ELR (cell line): ENCODE measurements at regions not wholly inside any gene's neighbourhood (a gene's known extent, or its start where the extent isn't known, plus 50 kb on each side); places are given as distances from the start of the nearest gene placed in this dataset.

ENCODE experiments used
- DNase-seq: peaks from one replicate; pipeline ENCODE4 v3.0.0-alpha.2; 2015; ENCODE audit warnings: low read depth

- no peak for DNase-seq
Measured at GRCh38 chr20:59495166-59495565, 109.2 kb upstream of the PHACTR3 start.

- peak; percentile 66 for DNase-seq
Measured at GRCh38 chr20:59495894-59496510, 108.3 kb upstream of the PHACTR3 start.

- no peak for DNase-seq
Measured at GRCh38 chr20:59498291-59498690, 106.0 kb upstream of the PHACTR3 start.

DNA sequence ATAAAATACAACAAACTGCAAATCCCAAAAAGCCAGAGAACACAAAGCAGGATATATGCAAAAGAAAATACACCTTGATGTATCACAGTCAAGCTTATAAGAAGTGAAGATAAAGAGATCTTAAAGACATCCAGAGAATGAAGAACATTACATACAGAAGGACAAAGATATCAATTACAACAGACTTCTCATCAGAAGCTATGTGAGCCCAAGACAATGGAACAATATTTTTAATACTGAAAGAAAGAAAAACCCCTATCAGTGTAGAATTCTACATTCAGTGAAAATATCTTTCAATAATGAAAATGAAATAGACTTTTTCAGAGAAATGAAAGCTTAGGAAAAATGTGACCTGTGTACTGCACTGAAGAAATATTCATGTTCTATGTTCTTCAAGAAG is 104.5 kb upstream of the PHACTR3 start:
- DNase-seq = no peak

DNA sequence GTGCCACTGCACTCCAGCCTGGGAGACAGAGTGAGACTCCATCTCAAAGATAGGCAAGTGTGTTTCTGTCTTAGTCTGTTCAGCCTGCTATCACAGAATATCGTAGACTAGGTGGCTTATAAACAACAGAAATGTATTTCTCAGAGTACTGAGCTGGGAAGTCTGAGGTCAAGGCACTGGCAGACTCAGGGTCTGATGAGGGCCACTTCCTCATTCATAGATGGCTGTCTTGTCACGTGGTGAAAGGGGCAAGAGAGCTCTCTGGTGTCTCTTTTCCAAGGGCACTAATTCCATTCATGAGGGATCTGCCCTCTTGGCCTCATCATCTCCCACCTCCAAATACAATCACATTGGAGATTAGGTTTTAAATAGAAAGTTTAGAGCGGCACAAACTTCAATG is 95.6 kb upstream of the PHACTR3 start:
- DNase-seq = no peak

DNA sequence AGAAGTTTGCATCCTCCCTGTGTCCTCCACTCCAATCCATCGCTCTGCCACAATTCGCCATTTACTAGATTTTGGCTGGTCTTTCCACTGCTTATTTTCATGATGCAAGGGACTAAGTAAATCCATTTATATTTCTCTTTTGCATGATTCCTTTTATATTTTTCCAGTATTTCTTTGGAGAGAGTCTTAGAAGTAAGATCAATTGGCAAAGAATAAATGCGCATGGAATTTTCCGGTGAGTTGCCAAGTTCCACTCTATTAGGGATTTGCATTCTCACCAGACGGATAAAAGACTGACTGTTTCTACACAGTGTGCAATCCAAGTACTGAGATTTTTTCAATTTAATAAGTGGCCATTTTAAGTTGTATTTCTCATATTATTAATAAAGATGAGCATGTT is 91.7 kb upstream of the PHACTR3 start:
- no peak for DNase-seq

DNA sequence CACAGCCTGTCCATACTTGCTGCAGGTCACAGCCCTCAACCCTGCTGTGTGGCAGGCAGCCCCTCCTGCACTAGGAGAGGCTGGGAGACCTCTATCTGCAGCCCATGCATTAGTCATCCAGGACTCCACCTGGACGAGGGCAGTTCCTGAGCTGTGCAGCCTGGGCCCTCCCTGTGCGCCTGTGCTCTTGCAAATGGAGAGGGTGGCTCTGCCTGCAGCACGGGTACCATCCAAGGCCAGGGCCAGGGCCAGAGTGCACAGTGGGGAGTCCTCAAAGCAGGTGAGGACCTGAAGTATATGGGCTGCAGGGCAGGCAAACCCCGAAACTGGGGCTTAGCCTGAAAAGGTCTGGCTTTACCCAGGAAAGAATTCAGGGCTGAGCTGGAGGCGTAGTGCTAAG is 89.8 kb upstream of the PHACTR3 start:
- DNase-seq = no peak

DNA sequence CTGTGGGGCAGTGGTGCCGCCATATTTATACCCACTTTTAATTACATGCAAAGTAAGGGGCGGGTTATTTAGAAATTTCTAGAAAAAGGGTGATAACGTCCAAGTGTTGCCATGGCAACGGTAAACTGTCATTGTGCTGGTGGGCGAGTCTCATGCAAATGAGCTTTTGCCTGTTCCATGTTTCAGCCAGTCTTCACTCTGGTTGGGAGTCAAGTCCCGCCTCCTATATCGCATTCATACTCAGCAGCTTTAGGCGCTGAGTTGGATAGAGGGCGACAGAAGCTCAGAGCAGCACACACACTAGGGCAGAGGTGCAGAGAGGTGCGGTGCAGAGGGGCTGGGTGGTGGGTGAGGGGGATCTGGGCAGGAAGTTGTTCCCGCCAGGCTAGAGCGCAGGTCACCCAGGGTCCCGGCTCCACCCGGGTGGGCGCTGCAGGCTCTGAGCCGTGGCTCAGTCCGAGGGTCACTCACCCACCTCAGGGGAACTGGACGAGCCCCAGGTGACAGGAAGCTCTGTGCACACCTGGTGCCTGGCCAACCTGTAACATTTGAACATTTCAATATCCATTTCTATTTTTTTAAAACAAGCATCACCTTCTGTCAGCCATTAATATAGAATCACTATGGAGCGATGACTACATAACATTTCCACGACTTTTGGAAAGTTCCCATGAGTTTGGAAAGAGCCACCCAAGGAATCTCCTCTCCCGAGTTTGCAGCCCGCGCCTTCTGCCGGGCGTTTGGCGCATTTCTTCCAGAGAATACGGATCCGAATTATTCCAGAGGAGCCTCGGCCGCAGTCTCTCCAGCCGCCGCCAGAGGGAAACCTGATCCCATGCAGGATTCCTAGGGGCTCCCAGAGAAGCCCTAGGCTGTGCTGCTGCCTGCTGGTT is 89.1 kb upstream of the PHACTR3 start:
- DNase-seq = peak; percentile 77

DNA sequence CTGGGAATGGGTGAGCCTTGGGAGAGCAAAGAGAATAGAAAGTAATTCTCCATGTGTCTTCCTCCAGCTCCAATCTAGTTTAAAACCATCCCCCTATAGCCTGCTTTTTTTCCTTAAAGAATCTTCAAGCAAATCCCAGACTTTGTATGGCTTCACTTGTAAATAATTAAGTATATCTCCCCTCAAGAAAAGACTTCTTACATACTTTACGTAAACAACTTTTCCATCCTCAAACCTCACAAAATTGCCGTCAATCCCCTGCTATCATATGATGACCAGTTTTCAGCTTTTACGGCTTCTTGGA is 88.5 kb upstream of the PHACTR3 start:
- no peak for DNase-seq

DNA sequence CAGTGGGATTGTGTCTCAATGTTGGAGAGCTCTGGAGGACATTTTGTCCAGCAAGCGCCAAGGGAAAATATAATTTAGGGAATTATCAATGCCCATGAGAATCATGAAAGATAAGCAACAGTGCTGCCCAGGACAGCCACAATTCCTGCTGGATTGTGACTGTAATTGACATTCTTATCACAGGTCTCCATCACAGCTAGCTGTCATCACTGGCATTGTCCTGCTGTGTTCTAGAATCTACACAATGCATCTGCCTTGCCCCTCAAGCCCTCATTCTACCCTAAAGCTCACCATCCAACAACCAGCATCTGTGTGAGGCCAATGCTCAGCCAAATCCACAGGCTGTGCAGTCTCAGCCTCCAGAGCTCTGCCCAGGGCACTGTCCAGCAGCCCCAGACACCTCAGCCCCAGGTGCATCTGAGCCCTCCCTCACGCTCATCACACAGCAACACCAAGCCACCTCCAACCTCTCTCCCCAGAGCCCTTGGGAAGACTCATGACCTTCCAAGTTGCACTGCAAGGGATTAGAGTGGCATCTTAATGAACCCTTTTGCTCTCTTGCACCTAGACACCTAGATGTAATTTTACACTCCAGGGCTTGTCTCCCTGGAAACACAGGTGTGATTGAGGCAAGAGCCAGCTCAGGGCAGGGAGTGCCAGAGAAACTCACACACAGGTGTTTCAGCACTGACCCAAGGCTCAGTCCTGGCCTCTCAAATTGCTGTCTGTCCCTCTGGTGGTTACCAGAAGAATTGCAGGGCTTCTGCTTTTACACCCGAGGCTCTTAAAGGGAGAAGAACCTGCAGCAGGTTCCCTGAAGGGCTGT is 85.2 kb upstream of the PHACTR3 start:
- peak; percentile 69 for DNase-seq

GRCh38 chr20:59519707-59520014 is 84.7 kb upstream of the PHACTR3 start:
- no peak for DNase-seq

DNA sequence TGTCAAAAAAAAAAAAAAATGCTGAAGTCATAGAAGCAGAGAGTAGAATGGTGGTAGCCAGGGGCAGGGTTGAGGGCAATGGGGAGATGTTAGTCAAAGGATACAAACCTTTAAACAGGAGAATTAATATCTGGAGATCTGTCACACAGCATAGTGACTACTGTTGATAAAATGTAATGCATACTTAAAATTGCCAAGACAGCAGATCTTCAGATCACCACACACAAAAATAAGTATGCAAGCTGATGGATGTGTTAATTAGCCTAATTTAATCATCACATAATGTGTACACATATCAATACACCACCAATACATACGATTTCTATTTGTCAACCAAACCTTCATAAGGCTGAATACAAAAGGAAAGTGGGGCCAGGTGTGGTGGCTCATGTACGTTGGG is 83.5 kb upstream of the PHACTR3 start:
- DNase-seq = no peak

DNA sequence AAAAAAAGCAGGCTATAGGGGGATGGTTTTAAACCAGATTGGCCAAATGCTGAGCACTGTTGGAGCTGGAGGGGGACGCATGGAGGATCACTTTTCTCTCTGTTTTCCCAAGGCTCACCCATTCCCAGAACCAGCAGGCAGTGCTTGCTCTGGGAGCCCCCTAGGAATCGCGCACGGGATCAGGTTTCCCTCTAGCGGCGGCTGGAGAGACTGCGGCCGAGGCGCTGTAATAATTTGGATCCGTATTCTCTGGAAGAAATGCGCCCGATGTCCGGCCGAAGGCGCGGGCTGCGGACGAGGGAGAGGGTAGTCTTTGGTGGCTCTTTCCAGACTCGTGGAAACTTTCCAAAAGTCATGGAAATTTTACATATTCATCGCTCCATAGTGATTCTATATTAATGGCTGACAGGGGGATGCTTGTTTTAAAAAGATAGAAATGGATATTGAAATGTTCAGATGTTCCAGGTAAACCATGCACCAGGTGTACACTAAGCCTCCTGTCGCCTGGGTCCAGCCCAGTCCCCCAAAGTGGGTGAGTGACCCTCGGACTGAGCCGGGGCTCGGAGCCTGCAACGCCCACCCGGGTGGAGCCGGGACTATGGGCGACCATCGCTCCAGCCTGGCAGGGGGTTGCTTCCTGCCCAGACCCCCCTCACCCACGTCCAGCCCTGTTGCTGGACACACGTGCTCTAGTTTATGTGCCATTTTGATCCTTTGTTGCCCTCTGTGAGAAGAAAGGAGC is 78.7 kb upstream of the PHACTR3 start:
- DNase-seq = peak; percentile 63

DNA sequence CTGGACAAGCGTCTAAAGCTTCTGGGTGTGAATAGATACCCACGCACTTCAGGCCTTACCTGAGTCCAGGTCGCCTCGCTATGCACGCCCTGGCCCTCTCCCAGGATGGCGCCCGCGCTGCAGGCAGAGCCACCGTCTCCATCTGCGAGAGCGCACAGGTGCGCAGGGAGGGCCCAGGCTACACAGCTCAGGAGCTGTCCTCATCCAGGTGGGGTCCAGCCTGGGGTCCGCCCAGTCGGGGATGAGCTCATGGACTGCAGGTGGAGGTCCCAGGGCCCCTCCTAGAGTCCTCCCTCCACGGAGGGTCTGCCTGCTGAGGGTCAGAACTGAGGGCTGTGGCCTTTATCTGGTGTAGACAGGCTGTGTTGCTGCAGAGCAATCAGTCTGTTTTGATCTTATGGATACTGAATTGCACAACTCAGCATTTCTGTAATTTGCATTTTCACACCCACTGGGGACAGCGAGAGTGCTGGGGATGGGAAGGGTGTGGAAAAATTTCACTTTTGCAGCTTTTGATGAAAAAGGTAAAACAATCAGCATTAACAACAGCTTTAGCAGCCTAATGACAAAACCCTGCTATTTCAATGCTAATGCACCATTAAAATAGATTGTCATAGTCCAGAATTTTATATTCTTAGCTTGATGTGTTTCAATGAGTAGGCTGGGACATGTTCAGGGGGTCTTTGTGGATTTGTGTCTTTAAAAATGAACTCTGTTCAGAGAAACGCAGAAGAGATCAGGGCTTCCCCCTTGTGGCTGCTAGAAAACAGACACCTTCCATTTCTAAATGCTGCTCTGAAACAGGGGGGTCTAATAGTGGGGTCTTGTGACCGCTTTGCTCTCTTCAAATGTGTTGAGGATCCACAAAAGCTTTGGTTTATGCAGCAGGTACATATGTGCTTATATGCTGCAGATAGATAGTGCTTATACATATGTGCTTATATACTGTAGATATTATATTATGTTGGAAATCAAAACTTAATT is 77.8 kb upstream of the PHACTR3 start:
- peak; percentile 11 for DNase-seq

DNA sequence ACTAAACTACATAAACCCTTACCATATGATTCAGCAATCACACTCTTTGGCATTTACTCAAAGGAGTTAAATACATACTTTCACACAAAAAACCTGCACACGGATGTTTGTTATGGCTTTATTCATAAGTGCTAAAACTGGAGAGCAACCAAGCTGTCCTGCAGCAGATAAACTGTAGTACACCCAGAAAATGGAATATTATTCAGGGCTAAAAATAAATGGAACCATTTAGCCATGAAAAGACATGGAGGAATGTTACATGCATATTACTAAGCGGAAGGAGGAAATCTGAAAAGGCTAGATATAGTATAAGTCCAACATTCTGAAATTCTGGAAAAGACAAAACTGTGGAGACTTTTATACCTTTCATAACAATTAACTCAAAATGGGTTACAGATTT is 73.6 kb upstream of the PHACTR3 start:
- DNase-seq = no peak

DNA sequence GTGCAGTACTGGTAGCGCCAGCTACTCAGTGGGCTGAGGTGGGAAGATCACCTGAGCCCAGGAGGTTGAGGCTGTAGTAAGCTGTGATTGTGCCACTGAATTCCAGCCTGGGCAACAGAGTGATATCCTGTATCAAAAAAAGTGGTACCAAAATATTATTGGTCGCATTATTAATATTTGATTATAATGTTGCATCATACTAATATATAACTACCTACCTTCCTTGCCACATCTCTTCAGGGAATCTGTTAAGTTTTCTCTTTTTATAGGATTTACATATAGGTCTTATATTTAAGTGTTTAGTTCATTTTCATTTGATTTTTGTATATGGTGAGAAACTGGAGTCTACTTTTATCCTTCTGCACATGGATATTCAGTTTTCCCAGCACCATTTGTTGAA is 66.3 kb upstream of the PHACTR3 start:
- no peak for DNase-seq

- DNase-seq = no peak
Measured at GRCh38 chr20:59547596-59547995, 56.7 kb upstream of the PHACTR3 start.
